Stimulated activated CD8-positive, alpha-beta memory T cell treated with anti-CD3 and anti-CD28 coated beads, Interleukin-15, amount 100 ng/mL, for 4 hours (primary cell): ENCODE measurements at regions not wholly inside any gene's neighbourhood (a gene's known extent, or its start where the extent isn't known, plus 50 kb on each side); places are given as distances from the start of the nearest gene placed in this dataset.
"Not testable (repeated sequence)": the region's sequence is repeated elsewhere in the genome, so short reads cannot be mapped to it uniquely, and the experiment has no call there.

Source experiments
- DNase-seq, 2 donors: peaks; one replicate each; pipeline ENCODE4 v3.0.0-alpha.2; 2020; ENCODE audit warnings: low read depth in 2 of 2

DNA sequence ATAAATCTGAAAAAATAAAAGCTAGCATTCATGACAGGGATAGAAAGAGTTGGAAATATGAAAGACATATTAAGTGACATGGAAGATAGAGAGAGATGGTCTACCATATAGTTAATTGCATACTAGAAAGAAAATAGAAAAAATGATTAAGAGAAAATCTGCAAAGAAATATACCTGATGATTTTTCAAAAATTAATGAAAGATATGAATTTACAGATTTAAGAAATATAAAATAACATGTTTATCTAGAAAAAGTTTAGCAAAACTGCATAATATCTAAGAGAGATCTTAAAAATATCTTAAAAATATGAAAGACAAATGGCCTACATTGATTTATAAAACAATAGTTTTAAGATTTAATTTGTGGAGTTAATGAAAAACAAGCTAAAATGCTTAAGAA, 219.1 kb upstream of the RPS23 start:
- DNase-seq = no peak

DNA sequence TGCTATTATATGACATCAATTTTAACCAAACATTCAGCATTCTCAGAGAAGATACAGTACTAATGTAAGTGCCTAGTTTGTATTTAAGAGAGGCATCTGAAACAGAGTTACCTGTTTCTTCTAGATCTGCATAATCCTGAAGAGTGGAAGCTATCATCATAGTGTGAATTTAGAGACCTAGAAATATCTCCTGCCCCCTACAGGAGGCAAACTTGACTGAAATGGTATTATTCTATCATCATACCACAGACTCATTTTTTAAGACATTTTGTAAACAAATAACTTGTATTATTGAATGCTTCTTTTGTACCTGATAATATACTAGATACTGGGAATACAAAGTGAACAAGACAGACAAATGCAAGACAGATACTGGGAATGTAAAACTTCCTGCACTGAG, 216.8 kb upstream of the RPS23 start:
- DNase-seq = no peak

DNA sequence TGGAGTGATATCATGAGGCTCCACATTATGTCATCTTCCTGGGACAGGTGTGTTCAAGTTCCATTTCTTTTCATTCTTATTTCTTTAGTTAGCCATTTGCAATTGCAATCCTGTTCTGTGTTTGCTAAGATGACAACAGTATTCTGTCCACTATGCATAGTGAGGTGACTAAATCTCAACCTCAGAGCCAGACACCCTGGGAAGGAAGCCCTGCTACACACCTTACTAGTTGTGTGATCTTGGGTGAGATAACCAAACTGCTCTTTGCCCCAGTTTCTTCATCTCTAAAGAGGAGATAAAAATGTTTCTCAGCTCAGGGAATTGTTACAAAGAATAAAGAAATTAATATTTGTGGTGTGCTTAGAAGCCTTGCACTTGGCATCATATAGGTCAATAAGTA, 215.1 kb upstream of the RPS23 start:
- DNase-seq = no peak

DNA sequence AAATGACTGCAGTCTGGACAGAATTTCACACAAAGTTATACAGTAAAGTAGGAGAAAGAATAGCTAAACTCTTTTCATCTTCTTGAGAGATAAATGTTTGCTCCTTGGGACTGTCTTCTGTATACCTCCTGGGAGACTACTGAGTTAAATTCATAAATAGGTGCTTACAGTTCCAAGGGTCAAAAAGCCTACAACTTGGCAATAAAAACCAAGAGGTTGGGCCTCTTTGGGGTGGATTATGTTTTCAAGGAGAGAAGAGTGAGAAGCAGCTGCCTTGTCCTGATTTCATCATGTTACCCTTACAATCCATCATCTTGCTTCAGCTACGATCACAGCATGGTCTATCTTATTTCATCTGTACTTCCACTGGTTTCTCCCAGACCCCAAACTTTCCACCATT, 213.2 kb upstream of the RPS23 start:
- no peak for DNase-seq

DNA sequence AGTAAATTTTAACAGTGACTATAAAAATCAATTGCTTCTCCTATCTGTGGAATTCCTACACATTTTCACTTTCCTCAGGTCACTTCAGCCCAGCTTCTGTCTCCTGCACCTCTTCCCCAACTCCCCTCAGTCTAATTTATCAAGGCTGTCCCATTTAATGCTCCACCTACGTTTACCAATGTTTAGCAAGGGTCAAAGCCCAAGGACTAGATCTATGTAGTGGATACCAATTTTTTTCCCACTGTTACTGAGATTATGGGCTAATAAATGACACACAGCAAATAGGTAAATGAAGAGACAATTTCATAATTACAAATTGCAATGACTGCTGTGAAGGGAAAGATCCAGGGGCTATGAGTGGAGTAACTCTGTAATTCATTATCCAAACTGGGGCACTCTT, 211.5 kb upstream of the RPS23 start:
- DNase-seq = no peak

DNA sequence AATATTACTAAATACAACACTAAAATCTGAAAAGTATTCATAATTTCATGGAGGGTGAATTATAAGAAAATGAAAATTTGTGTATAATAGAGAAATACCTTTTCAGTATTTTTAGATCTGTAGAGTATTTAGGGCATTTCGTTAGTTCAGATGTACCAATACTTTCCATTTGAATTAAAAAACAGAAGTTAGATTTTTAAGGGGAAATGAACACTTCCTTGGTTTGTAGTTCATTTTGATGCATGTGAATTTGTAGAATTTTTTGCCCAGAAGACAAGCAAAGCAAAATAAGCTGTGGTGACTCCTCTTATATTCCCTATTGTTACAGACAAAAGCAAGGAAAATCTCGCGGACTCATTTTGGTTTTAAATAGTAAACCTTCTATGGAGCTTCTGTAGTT, 209.0 kb upstream of the RPS23 start:
- no peak for DNase-seq

DNA sequence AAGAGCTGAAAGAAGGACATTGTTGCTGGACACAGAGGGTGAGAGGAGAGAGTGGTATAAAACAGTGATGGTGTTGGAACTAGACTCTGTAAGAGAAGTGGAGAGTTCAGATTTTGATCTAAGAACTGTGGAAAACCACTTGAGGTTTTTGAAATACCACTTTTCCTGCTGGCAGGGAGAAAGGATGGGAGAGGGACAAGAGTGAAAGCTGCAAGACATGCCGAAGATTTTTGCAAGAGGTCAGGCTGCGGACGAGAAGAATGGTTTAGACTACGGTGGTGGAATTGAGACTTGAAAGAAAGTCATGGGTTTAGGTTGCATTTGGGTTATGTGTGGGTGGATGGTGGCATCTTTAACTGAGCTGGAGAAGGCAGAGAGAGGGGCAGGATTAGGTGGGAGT, 202.2 kb upstream of the RPS23 start:
- DNase-seq = no peak

DNA sequence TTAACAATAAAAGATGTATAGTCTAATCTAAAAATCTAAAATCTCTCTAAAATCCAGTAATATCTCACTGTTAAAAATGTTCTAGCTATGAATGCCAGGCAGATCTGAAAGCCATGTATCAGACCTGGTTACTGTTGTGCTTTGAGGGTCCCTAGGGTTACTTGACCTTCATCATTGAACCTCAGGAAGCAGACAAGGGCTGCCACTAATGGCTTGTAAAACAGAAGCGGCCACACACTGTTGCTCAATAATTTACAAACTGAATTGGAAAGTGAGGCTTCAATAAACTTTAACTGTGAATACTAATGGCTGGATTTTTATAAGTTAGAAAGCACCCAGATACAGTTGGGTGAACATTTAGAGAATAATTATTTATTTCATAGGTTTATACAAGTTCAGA, 198.0 kb upstream of the RPS23 start:
- no peak for DNase-seq

DNA sequence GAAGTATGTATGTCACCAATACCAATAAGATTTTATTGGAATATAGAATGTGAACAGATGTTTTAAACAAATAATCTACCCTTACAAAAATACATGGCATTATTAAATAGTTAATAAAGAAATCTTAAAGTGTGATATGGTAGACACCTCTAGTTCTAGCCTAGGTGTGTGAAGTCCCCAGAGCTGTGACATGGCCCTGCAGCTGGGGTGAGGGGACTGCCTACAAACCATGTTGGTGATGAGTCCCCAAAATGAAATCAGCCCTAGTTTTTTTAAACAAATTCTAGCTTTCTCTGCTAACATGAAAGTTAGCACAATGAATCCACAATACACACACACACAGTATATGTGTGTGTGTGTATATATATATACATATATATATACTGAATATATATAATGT, 195.1 kb upstream of the RPS23 start:
- DNase-seq = no peak

DNA sequence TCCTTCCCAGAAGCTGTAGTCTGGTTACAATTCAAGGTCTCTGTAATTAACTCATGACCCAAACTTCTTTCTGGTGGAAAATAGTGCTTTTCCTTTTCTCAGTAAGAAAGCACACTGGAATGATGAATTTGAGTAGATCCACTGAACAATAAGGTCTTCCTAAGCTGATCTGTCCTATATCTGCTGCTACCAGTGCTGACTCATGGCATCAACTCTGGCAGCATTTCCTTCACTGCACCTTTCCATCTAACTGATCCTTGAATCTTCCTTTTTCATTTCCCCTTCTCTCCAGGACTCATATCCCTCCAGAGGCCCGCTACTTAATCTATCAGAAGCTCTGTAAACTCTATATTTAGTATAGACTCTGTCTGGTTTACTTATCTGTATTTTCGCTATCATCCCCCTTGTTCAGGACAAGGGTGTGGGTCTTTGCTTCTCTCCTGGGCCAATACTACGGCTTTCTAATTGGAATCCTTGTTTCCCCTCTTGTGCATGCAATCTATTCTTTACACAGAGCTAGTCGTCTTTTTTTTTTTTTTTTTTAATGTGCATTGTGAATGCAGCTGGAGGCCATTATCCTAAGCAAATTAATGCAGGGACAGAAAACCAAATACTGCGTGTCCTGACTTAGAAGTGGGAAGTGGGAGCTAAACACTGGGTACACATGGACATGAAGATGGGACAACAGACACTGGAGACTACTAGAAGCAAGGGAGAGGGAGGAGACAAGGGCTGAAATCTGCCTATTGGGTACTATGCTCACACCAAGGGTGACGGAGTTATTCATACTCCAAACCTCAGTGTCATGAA, 192.2 kb upstream of the RPS23 start:
- DNase-seq = no peak

DNA sequence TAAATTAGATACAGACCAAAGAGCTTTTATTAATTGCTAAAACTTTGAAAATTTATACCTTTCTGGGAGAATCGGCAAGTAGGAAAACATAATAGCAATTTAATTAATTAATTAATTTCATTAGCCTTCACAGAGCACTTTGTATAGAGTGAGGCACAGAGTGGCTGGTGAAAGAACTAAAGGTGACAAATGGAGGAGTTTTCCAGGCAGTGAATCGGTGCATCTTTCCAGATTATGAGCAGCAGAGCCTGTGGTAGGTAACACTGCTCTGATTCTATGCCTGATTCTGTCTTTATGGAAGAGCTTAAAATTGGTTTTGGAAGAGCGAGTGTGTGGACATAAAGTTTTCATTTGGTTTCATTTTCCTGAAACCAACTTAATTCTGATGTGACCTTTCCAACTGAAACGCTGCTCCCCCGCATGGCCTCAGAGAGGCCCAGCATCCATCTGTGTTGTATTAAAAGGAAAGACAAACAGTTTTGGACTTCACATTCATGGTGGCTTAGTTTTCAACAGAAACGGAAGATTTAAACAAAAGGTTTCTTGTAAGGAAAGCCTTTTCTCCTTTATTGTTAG, 188.9 kb upstream of the RPS23 start:
- no peak for DNase-seq

DNA sequence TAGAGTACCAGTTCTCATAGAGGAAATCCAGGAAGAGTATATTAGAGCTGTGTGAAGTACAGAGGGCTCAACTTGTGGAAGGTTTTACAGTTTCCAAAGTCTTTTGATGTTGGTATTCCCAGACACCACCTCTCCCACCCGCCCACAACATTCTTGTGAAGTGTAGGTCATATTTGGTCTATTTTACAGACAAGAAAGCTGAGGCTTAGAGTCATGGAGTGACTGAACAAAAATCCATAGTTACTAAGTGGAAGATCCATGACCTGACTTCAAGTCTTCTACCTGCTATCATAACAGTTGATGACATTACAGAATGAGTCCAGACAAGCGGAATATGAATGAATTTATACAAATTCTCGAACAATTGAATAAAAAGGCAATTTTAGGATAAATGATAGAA, 187.1 kb upstream of the RPS23 start:
- no peak for DNase-seq

DNA sequence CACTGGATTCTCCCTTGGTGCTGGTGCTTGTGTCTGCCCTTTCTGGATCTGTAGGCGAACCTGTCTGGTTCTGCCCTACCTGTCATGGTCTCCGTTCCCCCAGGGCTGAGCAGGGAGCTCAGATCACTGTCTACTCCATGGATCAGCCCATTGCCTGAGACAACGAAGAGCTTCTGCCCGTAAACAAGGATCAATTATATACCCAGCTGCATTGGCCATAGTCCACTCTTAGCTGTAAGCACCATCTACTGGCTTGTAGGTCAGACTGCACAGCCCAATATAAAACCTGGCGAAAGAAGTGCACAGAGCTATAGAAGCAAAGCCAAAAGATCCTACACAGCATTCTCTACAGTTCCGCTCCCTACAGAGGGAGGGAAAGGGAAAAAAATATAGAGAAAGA, 181.5 kb upstream of the RPS23 start:
- no peak for DNase-seq

DNA sequence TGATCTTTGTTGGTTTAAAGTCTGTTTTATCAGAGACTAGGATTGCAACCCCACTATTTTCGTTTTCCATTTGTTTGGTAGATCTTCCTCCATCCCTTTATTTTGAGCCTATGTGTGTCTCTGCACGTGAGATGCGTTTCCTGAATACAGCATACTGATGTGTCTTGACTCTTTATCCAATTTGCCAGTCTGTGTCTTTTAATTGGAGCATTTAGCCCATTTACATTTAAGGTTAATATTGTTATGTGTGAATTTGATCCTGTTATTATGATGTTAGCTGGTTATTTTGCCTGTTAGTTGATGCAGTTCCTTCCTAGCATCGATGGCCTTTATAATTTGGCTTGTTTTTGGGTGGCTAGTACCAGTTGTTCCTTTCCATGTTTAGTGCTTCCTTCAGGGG, 177.2 kb upstream of the RPS23 start:
- not testable (repeated sequence) for DNase-seq

DNA sequence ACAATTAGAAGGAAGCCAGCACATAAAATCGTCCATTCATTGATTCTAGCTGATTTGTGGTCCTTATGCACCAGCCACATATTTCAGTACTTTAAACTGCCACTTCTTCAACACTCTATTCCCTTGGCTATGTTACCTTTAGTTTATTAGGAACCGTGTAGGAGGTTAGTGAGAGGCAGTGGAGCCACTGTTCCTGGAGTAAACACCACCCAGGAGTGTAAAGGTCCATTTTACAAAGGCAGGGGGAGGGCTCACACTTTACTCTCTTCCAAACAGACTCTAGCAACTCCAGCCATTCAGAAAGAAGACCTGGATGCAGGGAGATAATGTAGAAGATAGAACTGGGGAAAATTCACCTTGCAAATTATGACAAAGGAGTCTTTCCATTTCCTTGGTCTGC, 170.2 kb upstream of the RPS23 start:
- no peak for DNase-seq

DNA sequence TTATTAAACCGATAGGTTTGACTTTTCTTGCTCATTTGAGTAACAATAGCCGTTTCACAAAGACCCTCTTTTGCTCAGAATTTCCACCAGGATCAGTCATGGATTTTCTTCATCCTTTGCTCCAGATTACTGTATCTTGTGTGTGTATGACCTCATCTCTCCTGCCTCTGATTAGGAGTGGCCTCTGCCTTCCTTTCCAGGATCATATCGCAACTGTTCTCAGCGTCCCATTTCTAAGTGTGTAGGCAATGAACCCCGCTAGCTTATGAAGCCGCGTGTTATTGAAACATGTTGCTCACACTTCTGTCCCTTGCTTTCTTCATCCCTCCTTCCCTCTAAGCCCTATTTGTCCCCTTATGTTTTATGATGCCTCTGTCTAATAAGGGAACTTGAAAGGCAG, 169.8 kb upstream of the RPS23 start:
- no peak for DNase-seq

DNA sequence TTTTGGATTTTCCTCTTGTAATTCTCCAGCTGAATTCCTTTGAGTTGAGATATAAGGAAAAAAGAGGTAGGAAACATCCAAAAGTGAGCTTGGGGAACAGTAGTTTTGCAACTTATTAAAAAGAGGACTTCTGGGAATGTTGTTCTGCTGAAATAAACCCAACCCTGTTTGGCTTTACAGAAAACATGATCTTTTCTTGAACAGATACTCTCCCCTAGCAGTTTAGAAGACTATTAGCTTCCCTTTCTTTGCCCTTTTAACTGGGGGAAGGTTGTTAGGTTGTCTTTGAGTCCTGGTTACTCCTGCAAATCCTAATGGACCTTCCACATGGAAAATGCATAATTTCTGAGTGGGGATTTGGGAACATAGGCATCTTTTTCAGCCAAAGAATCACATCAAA, 168.7 kb upstream of the RPS23 start:
- DNase-seq = no peak

DNA sequence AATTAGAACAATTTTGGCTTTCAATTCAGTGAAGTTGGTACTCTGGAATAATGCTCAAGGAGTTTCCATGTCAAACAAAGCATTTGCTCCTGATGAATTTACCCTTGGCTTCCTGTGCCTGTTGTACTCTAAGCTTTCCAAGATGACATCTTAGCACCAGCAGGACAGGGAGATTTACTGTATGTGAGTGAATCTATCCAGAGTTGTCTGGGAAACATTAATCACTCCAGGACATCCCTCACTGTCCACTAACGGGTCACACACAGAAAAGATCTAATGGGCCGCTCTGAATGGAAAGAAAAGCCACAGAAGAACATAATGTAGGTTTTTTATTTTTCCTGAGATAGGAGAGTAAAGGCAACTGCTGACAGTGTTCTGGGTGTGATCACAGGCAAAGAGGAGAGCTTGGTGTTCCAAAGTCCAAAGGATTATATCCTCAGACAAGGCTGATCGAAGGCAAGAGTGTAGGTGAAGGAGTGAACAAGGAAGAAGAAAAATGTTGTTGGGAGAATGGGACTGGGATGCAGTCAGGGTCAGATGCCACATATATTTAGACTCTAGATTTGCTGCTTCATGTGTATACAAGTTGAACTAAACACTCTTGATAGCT, 167.7 kb upstream of the RPS23 start:
- DNase-seq = no peak

DNA sequence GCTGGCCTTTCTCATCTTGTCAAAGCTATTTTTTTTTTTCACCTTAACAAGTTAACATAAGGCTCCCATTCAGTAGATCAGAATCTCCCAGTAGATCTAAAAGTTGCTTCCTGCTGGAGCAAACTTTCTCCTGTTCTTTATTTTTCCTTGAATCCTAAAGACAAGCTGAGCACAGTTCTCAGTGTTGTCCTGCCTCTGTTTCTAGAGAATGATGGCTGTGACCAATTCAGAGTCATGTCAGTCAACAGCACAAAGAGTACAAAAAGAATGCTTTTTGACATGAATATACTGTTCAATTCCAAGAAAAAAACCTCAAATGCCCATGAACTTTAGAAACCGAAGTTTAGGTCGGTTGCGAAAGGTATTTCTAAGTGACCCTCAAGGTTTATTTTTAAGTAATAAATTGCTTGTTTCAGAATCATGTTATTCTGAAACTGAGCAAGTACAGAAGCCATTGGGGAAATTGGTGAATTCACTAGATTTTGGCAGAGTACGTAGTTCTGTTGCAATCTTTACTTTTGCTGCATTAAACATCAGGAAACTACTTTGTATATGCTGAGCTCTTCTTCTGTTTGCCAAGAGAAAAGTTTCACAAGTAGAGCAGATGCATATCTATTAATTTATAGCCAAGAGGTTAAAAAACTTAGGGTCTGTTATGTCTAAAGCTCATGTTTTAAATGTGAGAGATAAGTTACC, 161.7 kb upstream of the RPS23 start:
- DNase-seq = no peak

DNA sequence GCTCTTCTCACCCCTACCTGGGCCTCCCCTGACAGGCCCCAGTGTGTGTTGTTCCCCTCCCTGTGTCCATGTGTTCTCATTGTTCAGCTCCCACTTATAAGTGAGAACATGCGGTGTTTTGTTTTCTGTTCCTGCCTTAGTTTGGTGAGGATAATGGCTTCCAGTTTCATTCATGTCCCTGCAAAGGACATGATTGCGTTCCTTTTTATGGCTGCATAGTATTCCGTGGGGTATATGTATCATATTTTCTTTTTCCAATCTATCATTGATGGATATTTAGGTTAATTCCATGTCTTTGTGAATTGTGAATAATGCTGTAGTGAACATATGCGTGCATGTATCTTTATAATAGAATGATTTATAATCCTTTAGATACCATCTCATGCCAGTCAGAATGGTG, 159.4 kb upstream of the RPS23 start:
- not testable (repeated sequence) for DNase-seq

DNA sequence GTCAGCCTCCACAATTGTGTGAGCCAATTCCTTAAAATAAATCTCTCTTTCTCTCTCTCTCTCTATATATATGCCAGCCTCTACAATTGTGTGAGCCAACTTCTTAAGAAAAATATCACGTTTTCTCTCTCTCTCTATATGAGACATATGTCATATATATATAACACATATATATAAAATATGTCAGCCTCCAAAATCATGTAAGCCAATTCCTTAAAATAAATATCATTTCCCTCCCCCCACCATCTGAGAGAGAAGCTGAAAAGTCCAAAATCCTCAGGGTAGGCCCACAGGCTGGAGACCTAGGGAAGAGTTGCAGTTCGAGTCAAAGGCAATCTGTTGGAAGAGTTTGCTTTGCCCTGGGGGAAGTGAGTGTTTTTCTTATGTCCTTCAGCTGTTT, 158.1 kb upstream of the RPS23 start:
- DNase-seq = no peak

DNA sequence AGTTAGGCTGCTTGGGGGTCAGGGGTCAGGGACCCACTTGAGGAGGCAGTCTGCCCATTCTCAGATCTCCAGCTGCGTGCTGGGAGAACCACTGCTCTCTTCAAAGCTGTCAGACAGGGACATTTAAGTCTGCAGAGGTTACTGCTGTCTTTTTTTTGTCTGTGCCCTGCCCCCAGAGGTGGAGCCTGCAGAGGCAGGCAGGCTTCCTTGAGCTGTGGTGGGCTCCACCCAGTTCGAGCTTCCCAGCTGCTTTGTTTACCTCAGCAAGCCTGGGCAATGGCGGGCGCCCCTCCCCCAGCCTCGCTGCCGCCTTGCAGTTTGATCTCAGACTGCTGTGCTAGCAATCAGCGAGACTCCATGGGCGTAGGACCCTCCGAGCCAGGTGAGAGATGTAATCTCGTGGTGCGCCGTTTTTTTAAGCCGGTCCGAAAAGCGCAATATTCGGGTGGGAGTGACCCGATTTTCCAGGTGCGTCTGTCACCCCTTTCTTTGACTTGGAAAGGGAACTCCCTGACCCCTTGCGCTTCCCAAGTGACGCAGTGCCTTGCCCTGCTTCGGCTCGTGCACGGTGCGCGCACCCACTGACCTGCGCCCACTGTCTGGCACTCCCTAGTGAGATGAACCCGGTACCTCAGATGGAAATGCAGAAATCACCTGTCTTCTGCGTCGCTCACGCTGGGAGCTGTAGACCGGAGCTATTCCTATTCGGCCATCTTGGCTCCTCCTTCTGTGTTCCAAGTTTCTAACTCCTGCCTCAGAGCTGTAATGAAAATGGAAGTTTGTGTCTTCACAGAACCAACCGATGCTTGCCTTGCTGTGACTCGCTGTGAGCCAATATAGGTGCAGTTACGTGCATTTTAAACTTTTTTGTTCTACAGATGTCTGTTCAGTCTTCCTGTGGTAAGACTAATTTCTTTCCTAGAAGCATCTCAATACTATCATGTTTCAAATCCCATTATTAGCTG, 156.8 kb upstream of the RPS23 start:
- not testable (repeated sequence) for DNase-seq
